HG02759 (cell line): ENCODE measurements at regions not wholly inside any gene's neighbourhood (a gene's known extent, or its start where the extent isn't known, plus 50 kb on each side); places are given as distances from the start of the nearest gene placed in this dataset.
"Not testable (repeated sequence)": the region's sequence is repeated elsewhere in the genome, so short reads cannot be mapped to it uniquely, and the experiment has no call there.

Experiments used
- ATAC-seq: cut with Tn5 transposase; IDR thresholded peaks from one replicate; pipeline ENCODE4 v1.9.1; 2021; ENCODE audit warnings: mild to moderate bottlenecking, moderate library complexity; ENCODE audit not compliant: unreplicated experiment

GRCh38 chr3:82521657-82522056 lies 760.2 kb upstream of the GBE1 start:
- ATAC-seq, result no peak

DNA sequence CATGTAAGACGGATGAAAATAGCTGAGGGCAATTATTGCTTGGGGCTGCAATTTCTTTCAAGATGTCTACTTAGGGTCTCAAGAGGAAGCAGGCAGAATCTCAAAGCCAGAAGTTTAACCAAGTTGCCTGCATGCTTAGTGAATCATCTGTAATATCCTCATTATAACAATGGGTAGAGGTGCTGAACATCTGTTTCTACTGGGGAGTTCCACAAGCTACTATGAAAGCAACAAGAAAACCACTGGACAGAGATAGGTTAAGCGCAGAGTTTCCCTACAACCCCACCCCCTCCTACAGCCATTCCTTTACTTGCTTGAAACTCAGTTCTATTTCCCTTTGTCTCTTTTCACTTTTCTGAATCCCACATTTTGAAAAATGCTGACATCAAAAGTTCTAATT lies 759.4 kb upstream of the GBE1 start:
- ATAC-seq, result no peak

GRCh38 chr3:82509951-82510603 lies 748.6 kb upstream of the GBE1 start:
- ATAC-seq, result no peak

DNA sequence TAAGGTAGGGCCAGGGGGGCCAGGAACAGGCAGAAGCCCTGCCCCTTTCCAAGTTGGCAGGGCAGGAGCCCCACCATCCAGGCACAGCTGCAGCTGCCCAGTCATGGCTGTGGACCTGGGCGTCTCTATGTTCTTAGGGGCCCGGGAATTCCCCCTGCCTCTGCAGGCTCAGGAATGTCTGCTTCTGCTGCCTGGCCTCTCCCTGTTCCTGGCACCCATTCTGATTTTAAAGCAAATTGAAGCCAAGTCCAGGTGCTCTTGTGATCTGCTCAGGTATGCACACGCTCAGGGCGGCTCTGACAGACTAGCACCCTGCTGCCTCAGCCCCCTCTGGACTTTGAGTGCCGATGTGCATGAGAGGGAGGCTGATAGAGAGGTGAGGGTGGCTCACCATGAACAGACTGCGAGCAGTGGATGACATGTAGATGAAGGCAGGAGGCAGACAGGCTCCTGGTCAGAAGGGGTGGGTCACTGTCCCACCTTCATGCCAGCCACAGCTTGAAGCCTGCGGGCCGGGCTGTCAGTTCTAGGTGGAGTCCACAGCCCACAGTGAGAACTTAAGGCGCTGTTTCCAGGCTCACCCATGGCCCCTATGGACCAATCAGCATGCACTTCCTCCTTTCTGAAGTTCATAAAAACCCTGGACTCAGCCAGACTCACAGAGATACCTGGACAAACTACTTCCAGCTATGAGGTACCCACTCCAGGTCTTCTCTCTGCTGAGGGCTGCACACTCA lies 747.8 kb upstream of the GBE1 start:
- no peak for ATAC-seq

GRCh38 chr3:82506204-82506603 lies 744.8 kb upstream of the GBE1 start:
- ATAC-seq, result no peak

- ATAC-seq, result no peak
Measured at GRCh38 chr3:82505079-82505756, 743.8 kb upstream of the GBE1 start.

GRCh38 chr3:82498186-82498585 lies 736.7 kb upstream of the GBE1 start:
- no peak for ATAC-seq

GRCh38 chr3:82496890-82497560 lies 735.6 kb upstream of the GBE1 start:
- ATAC-seq, result no peak

GRCh38 chr3:82495655-82496054 lies 734.2 kb upstream of the GBE1 start:
- ATAC-seq, result no peak

GRCh38 chr3:82494977-82495489 lies 733.6 kb upstream of the GBE1 start:
- ATAC-seq, result no peak

DNA sequence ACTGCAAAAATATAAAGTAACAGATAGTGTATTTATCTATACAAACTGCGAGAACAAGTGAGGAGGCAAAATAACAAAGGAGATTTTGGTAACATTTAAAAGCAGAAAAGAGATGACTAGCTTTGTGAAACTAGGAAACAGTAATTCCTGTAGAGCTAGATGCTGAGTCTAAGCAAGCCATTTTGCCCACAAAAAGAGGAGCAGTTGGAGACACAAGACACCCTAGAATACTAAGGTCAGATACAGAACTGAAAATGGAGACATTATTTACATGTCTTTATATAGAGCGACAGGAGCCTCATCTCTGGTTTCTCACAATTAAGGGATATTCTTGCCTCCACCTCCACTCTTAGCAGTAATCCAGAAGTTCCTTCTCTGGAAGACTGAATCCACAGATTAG lies 732.4 kb upstream of the GBE1 start:
- ATAC-seq, result no peak

DNA sequence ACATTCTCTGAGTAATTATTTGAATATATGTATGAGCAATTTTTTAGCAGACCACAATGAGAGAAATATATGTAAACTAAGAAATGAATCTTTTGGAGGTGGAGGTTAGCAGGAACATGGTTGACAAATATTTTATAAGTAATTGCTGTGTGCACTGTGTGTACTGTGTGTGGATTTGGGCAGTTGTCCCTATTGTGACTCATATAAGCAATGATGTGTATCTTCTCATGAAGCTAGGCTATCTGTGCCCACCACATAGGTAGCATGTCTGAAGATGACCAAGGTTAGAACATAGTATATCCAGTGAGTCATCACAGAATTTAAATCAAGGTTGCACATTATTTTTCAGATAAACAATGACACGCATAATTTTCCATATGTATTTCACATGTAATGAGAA lies 713.9 kb upstream of the GBE1 start:
- no peak for ATAC-seq

GRCh38 chr3:82474711-82475110 lies 713.3 kb upstream of the GBE1 start:
- no peak for ATAC-seq

DNA sequence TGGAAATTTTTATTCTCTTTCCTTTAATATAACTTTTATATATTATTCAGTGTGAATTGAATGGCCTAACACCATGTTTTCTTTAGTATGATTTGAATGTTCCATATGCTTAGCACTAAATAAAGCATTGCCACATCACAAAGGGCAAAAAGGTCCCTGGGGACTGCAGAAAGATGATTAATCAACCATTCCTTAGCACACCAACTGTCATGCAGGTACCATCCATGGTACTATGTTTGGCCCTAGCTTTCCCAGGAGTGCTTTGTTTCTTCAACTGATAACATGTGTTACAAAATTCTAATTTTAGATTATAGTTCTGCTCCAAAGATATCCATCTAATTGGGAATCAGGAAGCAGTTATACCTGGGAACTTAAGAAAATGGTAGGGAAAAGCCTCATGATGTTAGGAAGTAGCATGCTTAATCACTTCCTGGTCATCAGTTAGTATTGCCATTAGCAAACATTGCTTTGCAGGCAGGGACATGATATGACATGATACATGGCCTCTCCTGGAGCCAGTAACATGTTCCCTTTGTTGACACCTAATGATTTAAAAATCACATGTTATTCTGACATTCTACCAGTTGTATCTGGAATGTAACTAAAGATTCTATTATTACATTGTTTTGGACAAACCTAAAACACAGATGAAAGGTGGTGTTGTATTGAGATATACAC lies 712.6 kb upstream of the GBE1 start:
- ATAC-seq, result no peak

GRCh38 chr3:82467051-82467450 lies 705.6 kb upstream of the GBE1 start:
- ATAC-seq, result no peak

GRCh38 chr3:82462977-82463376 lies 701.5 kb upstream of the GBE1 start:
- ATAC-seq, result no peak

- ATAC-seq, result no peak
Measured at GRCh38 chr3:82461049-82461889, 699.8 kb upstream of the GBE1 start.

GRCh38 chr3:82448320-82448719 lies 686.9 kb upstream of the GBE1 start:
- ATAC-seq, result no peak

GRCh38 chr3:82428821-82429220 lies 667.4 kb upstream of the GBE1 start:
- not testable (repeated sequence) for ATAC-seq

- no peak for ATAC-seq
Measured at GRCh38 chr3:82424031-82424339, 662.5 kb upstream of the GBE1 start.
